SK-N-SH treated with all-trans-retinoic acid at 6 μM for 48 hours (cell line): ENCODE measurements at regions not wholly inside any gene's neighbourhood (a gene's known extent, or its start where the extent isn't known, plus 50 kb on each side); places are given as distances from the start of the nearest gene placed in this dataset.

Experiments
- ATAC-seq: fragments of 200-7000 bp; cut with Tn5 transposase; 3 replicates; pipeline ENCODE4 v1.9.1; 2020; ENCODE audit warnings: mild to moderate bottlenecking, moderate library complexity
- ARNTL ChIP-seq: fragments of 450-650 bp; formaldehyde crosslinking; IDR thresholded peaks from 2 replicates; pipeline ENCODE4 v1.5.0; 2020; ENCODE audit warnings: low read depth, mild to moderate bottlenecking, moderate library complexity, borderline replicate concordance
- BACH2 ChIP-seq: fragments of 250-450 bp; sonication (Bioruptor Pico); IDR thresholded peaks from 2 replicates; pipeline ENCODE4 v1.9.0; 2021; ENCODE audit warnings: mild to moderate bottlenecking, borderline replicate concordance
- CSDC2 ChIP-seq: fragments of 250-450 bp; sonication (Bioruptor Pico); IDR thresholded peaks from 2 replicates; pipeline ENCODE4 v1.5.0; 2020; ENCODE audit warnings: mild to moderate bottlenecking, moderate library complexity
- ESRRG ChIP-seq: fragments of 250-450 bp; sonication (Bioruptor Pico); IDR thresholded peaks from 2 replicates; pipeline ENCODE4 v1.6.1; 2021; ENCODE audit warnings: mild to moderate bottlenecking
- GLIS3 ChIP-seq: fragments of 250-450 bp; sonication (Bioruptor Pico); IDR thresholded peaks from 2 replicates; pipeline ENCODE4 v1.5.0; 2020; ENCODE audit warnings: mild to moderate bottlenecking, moderate library complexity
- ISL1 ChIP-seq: fragments of 250-450 bp; sonication (Bioruptor Pico); IDR thresholded peaks from 2 replicates; pipeline ENCODE4 v2.1.2; 2022; ENCODE audit warnings: mild to moderate bottlenecking, moderate library complexity
- OSR1 ChIP-seq: fragments of 250-450 bp; sonication (Bioruptor Pico); IDR thresholded peaks from 2 replicates; pipeline ENCODE4 v1.8.0; 2022; ENCODE audit warnings: moderate library complexity, mild to moderate bottlenecking, inconsistent platforms
- PATZ1 ChIP-seq: fragments of 250-450 bp; sonication (Bioruptor Pico); IDR thresholded peaks from 2 replicates; pipeline ENCODE4 v1.8.0; 2020; ENCODE audit warnings: mild to moderate bottlenecking, moderate library complexity, borderline replicate concordance
- PPARA ChIP-seq: fragments of 250-450 bp; sonication (Bioruptor Pico); IDR thresholded peaks from 2 replicates; pipeline ENCODE4 v1.5.0; 2020; ENCODE audit warnings: mild to moderate bottlenecking, borderline replicate concordance
- RARB ChIP-seq: fragments of 250-450 bp; sonication (Bioruptor Pico); IDR thresholded peaks from 2 replicates; pipeline ENCODE4 v1.8.0; 2021; ENCODE audit warnings: mild to moderate bottlenecking, moderate library complexity
- SNAI2 ChIP-seq: fragments of 250-450 bp; sonication (Bioruptor Pico); IDR thresholded peaks from 2 replicates; pipeline ENCODE4 v1.5.0; 2020; ENCODE audit warnings: mild to moderate bottlenecking, moderate library complexity
- TSHZ2 ChIP-seq: fragments of 250-450 bp; sonication (Bioruptor Pico); IDR thresholded peaks from 2 replicates; pipeline ENCODE4 v1.5.0; 2020; ENCODE audit warnings: mild to moderate bottlenecking, moderate library complexity
- ZC3H10 ChIP-seq: fragments of 250-450 bp; sonication (Bioruptor Pico); IDR thresholded peaks from 2 replicates; pipeline ENCODE4 v1.5.1; 2021; ENCODE audit warnings: mild to moderate bottlenecking, moderate library complexity
- ZFP3 ChIP-seq: fragments of 250-450 bp; sonication (Bioruptor Pico); IDR thresholded peaks from 2 replicates; pipeline ENCODE4 v1.5.0; 2020; ENCODE audit warnings: mild to moderate bottlenecking, moderate library complexity
- ZFP30 ChIP-seq: fragments of 450-650 bp; formaldehyde crosslinking; IDR thresholded peaks from 2 replicates; pipeline ENCODE4 v1.5.0; 2022; ENCODE audit warnings: mild to moderate bottlenecking, moderate library complexity
- ZNF565 ChIP-seq: fragments of 450-650 bp; formaldehyde crosslinking; conservative IDR thresholded peaks from 2 replicates; pipeline ENCODE4 v1.5.0; 2020; ENCODE audit warnings: low read depth, mild to moderate bottlenecking, moderate library complexity
- ZNF70 ChIP-seq: fragments of 450-650 bp; formaldehyde crosslinking; IDR thresholded peaks from 2 replicates; pipeline ENCODE4 v1.5.0; 2020; ENCODE audit warnings: mild to moderate bottlenecking, moderate library complexity
- ZNF8 ChIP-seq: fragments of 450-650 bp; formaldehyde crosslinking; IDR thresholded peaks from 2 replicates; pipeline ENCODE4 v1.5.0; 2020; ENCODE audit warnings: mild to moderate bottlenecking, moderate library complexity
- TF ChIP-seq, protein P1 (sequence below): fragments of 250-450 bp; sonication (Bioruptor Pico); IDR thresholded peaks from 2 replicates; pipeline ENCODE4 v1.5.1; 2020; ENCODE audit warnings: low read depth, mild to moderate bottlenecking, moderate library complexity
- TF ChIP-seq, protein P2 (sequence below): fragments of 250-450 bp; sonication (Bioruptor Pico); IDR thresholded peaks from 2 replicates; pipeline ENCODE4 v1.8.0; 2021; ENCODE audit warnings: low read depth, mild to moderate bottlenecking, moderate library complexity, borderline replicate concordance
- TF ChIP-seq, protein P3 (sequence below): fragments of 250-450 bp; sonication (Bioruptor Pico); IDR thresholded peaks from 2 replicates; pipeline ENCODE4 v1.5.1; 2021; ENCODE audit warnings: mild to moderate bottlenecking, moderate library complexity

DNA sequence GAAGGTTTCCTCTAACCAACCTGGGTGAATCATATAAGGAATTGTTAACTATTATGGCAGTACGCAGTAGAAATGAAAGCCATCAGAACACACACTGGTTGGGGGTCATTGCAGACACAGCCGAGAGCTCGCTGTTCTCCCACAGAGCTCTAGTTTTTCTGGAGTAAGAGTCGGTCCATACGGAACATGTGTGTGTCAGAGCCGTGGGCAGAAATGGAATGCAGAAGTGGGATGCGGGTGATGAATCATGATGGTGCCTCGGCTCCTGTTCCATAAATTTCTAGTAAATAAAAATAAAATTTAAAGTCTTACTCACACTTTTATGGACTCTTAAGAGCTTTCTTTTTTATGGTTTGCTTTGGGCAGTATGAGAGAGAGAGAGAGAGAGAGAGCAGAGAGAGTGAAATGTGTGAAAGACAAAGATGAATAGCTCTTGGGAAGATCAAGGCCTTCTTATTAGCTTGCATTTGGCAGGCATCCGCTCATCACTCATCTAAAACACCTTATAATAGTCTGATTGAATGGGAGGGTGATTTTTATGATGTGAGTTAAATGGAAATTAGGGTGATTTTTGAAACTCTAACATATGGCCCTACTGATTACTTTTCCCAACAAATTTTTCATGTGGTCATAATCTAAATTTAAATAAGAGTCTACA, 98.8 kb upstream of the PFKP start:
- ATAC-seq: no peak

DNA sequence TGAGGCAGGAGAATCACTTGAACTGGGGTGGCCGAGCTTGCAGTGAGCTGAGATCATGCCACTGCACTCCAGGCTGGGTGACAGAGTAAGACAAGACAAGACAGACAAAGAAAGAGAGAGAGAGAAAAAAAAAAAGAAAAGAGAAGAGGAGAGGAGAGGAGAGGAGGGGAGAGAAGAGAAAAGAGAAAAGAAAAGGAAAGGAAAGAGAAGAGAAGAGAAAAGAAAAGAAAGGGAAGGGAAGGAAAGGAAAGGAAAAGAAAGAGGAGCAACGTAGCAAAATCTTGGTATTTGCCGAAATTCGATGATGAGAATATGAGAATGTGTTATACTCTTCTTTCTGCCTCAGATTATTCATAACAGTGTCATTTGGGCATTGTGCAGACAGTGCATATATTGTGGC, 101.2 kb upstream of the PFKP start:
- ATAC-seq: no peak
- TF ChIP-seq SNAI2 (CRISPR knock-in tag) (no peak), ZNF70 (CRISPR knock-in tag) (no peak), ARNTL (no peak), ZFP3 (CRISPR knock-in tag) (no peak), ZNF8 (CRISPR knock-in tag) (no peak), PPARA (CRISPR knock-in tag) (no peak)

More for the DNA sequence above, 98.8 kb upstream of the PFKP start:
- no peak for TF ChIP-seq ZNF70 (CRISPR knock-in tag)
- TF ChIP-seq, protein P1, sequence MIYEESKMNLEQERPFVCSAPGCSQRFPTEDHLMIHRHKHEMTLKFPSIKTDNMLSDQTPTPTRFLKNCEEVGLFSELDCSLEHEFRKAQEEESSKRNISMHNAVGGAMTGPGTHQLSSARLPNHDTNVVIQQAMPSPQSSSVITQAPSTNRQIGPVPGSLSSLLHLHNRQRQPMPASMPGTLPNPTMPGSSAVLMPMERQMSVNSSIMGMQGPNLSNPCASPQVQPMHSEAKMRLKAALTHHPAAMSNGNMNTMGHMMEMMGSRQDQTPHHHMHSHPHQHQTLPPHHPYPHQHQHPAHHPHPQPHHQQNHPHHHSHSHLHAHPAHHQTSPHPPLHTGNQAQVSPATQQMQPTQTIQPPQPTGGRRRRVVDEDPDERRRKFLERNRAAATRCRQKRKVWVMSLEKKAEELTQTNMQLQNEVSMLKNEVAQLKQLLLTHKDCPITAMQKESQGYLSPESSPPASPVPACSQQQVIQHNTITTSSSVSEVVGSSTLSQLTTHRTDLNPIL: no peak
- no peak for TF ChIP-seq ZFP30 (CRISPR knock-in tag)
- TF ChIP-seq ISL1 (CRISPR knock-in tag): no peak
- TF ChIP-seq, protein P2, sequence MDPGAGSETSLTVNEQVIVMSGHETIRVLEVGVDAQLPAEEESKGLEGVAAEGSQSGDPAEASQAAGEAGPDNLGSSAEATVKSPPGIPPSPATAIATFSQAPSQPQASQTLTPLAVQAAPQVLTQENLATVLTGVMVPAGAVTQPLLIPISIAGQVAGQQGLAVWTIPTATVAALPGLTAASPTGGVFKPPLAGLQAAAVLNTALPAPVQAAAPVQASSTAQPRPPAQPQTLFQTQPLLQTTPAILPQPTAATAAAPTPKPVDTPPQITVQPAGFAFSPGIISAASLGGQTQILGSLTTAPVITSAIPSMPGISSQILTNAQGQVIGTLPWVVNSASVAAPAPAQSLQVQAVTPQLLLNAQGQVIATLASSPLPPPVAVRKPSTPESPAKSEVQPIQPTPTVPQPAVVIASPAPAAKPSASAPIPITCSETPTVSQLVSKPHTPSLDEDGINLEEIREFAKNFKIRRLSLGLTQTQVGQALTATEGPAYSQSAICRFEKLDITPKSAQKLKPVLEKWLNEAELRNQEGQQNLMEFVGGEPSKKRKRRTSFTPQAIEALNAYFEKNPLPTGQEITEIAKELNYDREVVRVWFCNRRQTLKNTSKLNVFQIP (CRISPR knock-in tag): no peak
- no peak for TF ChIP-seq CSDC2
- no peak for TF ChIP-seq ZNF565 (CRISPR knock-in tag)
- TF ChIP-seq ESRRG (CRISPR knock-in tag): no peak
- TF ChIP-seq TSHZ2 (CRISPR knock-in tag): no peak
- TF ChIP-seq OSR1 (CRISPR knock-in tag): no peak
- no peak for TF ChIP-seq ZC3H10 (CRISPR knock-in tag)
- TF ChIP-seq, all 23 proteins: peak for 0

GRCh38 chr10:2964632-2965296, 102.6 kb upstream of the PFKP start:
- no peak for ATAC-seq
- TF ChIP-seq RARB (CRISPR knock-in tag) (no peak), ISL1 (CRISPR knock-in tag) (no peak), ZFP30 (CRISPR knock-in tag) (no peak), BACH2 (CRISPR knock-in tag) (no peak), ARNTL (no peak), SNAI2 (CRISPR knock-in tag) (no peak), PATZ1 (CRISPR knock-in tag) (no peak), PPARA (CRISPR knock-in tag) (no peak), TSHZ2 (CRISPR knock-in tag) (no peak), GLIS3 (CRISPR knock-in tag) (no peak), ZNF8 (CRISPR knock-in tag) (no peak), ESRRG (CRISPR knock-in tag) (no peak), ZC3H10 (CRISPR knock-in tag) (no peak)
- TF ChIP-seq, protein P3, sequence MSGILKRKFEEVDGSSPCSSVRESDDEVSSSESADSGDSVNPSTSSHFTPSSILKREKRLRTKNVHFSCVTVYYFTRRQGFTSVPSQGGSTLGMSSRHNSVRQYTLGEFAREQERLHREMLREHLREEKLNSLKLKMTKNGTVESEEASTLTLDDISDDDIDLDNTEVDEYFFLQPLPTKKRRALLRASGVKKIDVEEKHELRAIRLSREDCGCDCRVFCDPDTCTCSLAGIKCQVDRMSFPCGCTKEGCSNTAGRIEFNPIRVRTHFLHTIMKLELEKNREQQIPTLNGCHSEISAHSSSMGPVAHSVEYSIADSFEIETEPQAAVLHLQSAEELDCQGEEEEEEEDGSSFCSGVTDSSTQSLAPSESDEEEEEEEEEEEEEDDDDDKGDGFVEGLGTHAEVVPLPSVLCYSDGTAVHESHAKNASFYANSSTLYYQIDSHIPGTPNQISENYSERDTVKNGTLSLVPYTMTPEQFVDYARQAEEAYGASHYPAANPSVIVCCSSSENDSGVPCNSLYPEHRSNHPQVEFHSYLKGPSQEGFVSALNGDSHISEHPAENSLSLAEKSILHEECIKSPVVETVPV (CRISPR knock-in tag): no peak
